Ascending aorta (tissue), 2 donors: ENCODE measurements at regions not wholly inside any gene's neighbourhood (a gene's known extent, or its start where the extent isn't known, plus 50 kb on each side); places are given as distances from the start of the nearest gene placed in this dataset.

Experiments
- DNase-seq, 2 donors: peaks; one replicate each; pipeline ENCODE4 v3.0.0-alpha.2; 2019; ENCODE audit warnings: low spot score in 2 of 2
- H3K27ac ChIP-seq, 2 donors: fragments of 200-600 bp; sonication (generic); one replicate each; pipeline ENCODE4 v1.5.1; 2016 to 2017; ENCODE audit warnings: mild to moderate bottlenecking in 1 of 2
- H3K27me3 ChIP-seq: fragments of 200-600 bp; sonication (generic); one replicate; pipeline ENCODE4 v1.5.1; 2017
- H3K36me3 ChIP-seq, 2 donors: fragments of 200-600 bp; sonication (generic); one replicate each; pipeline ENCODE4 v1.5.1; 2016
- H3K4me1 ChIP-seq, 2 donors: fragments of 200-600 bp; sonication (generic); one replicate each; pipeline ENCODE4 v1.5.1; 2016 to 2017; ENCODE audit warnings: mild to moderate bottlenecking in 1 of 2
- H3K4me3 ChIP-seq, 2 donors: fragments of 200-600 bp; sonication (generic); one replicate each; pipeline ENCODE4 v1.5.1; 2016 to 2017; ENCODE audit warnings: mild to moderate bottlenecking in 1 of 2
- H3K9me3 ChIP-seq, 2 donors: fragments of 200-600 bp; sonication (generic); one replicate each; pipeline ENCODE4 v1.5.1; 2016
- intact Hi-C: fragments of 100-400 bp; cut with DNase I; formaldehyde crosslinking; loops from one replicate; pipeline ENCODE4 v1.15.1; 2023
- TF ChIP-seq, protein P1 (sequence below), 3 experiments: fragments of 200-600 bp in 2 of 3; fragments of 450-650 bp in 1 of 3; sonication (generic) in 2 of 3; IDR thresholded peaks; one replicate each; pipeline ENCODE4 v1.5.1; 2016 to 2019; ENCODE audit warnings: antibody characterized with exemption in 3 of 3, mild to moderate bottlenecking in 1 of 3, moderate library complexity in 1 of 3

- H3K36me3 ChIP-seq, result no peaks in the 10 kb centered on the region
- no peak overlapping the region for H3K4me3 ChIP-seq
- no peaks in the 10 kb centered on the region for H3K4me1 ChIP-seq
- intact Hi-C loops, result no loop called here
- H3K27me3 ChIP-seq, result no peaks in the 10 kb centered on the region
- TF ChIP-seq, protein P1, sequence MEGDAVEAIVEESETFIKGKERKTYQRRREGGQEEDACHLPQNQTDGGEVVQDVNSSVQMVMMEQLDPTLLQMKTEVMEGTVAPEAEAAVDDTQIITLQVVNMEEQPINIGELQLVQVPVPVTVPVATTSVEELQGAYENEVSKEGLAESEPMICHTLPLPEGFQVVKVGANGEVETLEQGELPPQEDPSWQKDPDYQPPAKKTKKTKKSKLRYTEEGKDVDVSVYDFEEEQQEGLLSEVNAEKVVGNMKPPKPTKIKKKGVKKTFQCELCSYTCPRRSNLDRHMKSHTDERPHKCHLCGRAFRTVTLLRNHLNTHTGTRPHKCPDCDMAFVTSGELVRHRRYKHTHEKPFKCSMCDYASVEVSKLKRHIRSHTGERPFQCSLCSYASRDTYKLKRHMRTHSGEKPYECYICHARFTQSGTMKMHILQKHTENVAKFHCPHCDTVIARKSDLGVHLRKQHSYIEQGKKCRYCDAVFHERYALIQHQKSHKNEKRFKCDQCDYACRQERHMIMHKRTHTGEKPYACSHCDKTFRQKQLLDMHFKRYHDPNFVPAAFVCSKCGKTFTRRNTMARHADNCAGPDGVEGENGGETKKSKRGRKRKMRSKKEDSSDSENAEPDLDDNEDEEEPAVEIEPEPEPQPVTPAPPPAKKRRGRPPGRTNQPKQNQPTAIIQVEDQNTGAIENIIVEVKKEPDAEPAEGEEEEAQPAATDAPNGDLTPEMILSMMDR (IDR thresholded peaks at IDR 0.05), result no peak
- H3K27ac ChIP-seq, result no peak overlapping the region
- no peak for DNase-seq
- H3K9me3 ChIP-seq, result no peaks in the 10 kb centered on the region
Observed at GRCh38 chr20:6864740-6865139, 97.3 kb downstream of the BMP2 start.

- Histone ChIP-seq H3K4me1 (no peaks in the 10 kb centered on the region), H3K27ac (no peak overlapping the region), H3K36me3 (no peaks in the 10 kb centered on the region), H3K4me3 (no peak overlapping the region), H3K9me3 (no peaks in the 10 kb centered on the region), H3K27me3 (no peaks in the 10 kb centered on the region)
- TF ChIP-seq, protein P1 (IDR thresholded peaks at IDR 0.05), result no peak
- intact Hi-C loops, result no loop called here
- DNase-seq, result no peak
Observed at GRCh38 chr20:6866741-6867140, 99.3 kb downstream of the BMP2 start.

GRCh38 chr20:6868861-6869260, 101.4 kb downstream of the BMP2 start:
- Histone ChIP-seq H3K4me3 (no peak overlapping the region), H3K36me3 (no peaks in the 10 kb centered on the region), H3K9me3 (no peaks in the 10 kb centered on the region), H3K4me1 (no peaks in the 10 kb centered on the region), H3K27me3 (no peaks in the 10 kb centered on the region), H3K27ac (no peak overlapping the region)
- TF ChIP-seq, protein P1 (IDR thresholded peaks at IDR 0.05), result no peak
- no peak for DNase-seq
- intact Hi-C loops, result no loop called here

- H3K4me1 ChIP-seq, result no peaks in the 10 kb centered on the region
- no peak for DNase-seq
- H3K27me3 ChIP-seq, result no peaks in the 10 kb centered on the region
- H3K9me3 ChIP-seq, result no peaks in the 10 kb centered on the region
- H3K36me3 ChIP-seq, result no peaks in the 10 kb centered on the region
- intact Hi-C loops, result no loop called here
- H3K27ac ChIP-seq, result no peak overlapping the region
- H3K4me3 ChIP-seq, result no peak overlapping the region
- TF ChIP-seq, protein P1 (IDR thresholded peaks at IDR 0.05), result no peak
Observed at GRCh38 chr20:6870559-6870958, 103.1 kb downstream of the BMP2 start.

GRCh38 chr20:6877633-6878032, 110.1 kb downstream of the BMP2 start:
- no peaks in the 10 kb centered on the region for H3K4me1 ChIP-seq
- TF ChIP-seq, protein P1 (IDR thresholded peaks at IDR 0.05), result no peak
- H3K9me3 ChIP-seq, result no peaks in the 10 kb centered on the region
- no peak overlapping the region for H3K4me3 ChIP-seq
- intact Hi-C loops, result no loop called here
- DNase-seq, result no peak
- H3K36me3 ChIP-seq, result no peaks in the 10 kb centered on the region
- no peak overlapping the region for H3K27ac ChIP-seq
- no peaks in the 10 kb centered on the region for H3K27me3 ChIP-seq
